ENCODE measurements at regions not wholly inside any gene's neighbourhood (a gene's known extent, or its start where the extent isn't known, plus 50 kb on each side); places are given as distances from the start of the nearest gene placed in this dataset.

DNA sequence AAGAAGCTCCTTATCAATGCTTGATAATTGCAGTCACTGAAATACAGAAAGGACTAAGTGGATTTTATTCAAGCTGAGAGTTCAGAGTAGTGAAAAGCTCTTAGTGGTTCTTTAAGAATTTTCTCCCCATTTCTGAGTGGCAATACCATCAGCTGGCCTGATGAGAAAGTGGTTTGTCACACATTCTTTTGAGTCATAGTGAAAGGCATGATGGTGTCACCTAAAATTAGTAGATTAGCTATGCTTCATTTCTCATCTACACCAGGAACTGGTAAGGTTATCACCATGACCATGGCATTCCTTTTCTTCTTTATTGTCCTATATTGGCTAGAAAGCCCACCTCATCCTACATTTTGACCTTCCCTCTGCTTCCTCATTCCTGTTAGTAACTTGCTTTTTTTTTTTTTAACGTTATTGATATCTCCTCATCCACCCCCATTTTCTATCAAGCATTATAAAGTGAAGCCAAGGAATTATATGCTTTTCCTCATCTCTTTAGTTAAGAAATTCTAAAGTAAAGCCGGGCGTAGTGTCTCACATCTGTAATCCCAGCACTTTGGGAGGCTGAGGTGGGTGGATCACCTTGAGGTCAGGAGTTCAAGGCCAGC is 67.4 kb upstream of the LOC128125822 start:
- Histone ChIP-seq H3K4me2 (no peak overlapping the region), H4K20me1 (ENCODE audit: insufficient read depth, poor library complexity, severe bottlenecking) (no peaks in the 10 kb centered on the region), H3K79me2 (no peaks in the 10 kb centered on the region), H2AFZ (no peak overlapping the region), H3K36me3 (replicated peaks; ENCODE audit: insufficient read depth, low read depth) (no peaks in the 10 kb centered on the region), H3K27ac (no peak overlapping the region), H3K9me3 (ENCODE audit: low read depth) (no peaks in the 10 kb centered on the region), H3K9me2 (replicated peaks; ENCODE audit: insufficient read depth) (no peaks in the 10 kb centered on the region), H3K4me1 (ENCODE audit: insufficient read depth) (peaks cover 7% of the 10 kb centered on the region), H3K27me3 (no peaks in the 10 kb centered on the region), H3K4me3 (no peak overlapping the region)
- no peak for DNase-seq (ENCODE audit: low spot score)
- TF ChIP-seq EZH2phosphoT487 (IDR thresholded peaks at IDR 0.05; ENCODE audit: low read depth, severe bottlenecking, unreplicated experiment) = no peak
- TF ChIP-seq EZH2 (IDR thresholded peaks at IDR 0.05; ENCODE audit: borderline replicate concordance) = no peak
- TF ChIP-seq, protein P1, sequence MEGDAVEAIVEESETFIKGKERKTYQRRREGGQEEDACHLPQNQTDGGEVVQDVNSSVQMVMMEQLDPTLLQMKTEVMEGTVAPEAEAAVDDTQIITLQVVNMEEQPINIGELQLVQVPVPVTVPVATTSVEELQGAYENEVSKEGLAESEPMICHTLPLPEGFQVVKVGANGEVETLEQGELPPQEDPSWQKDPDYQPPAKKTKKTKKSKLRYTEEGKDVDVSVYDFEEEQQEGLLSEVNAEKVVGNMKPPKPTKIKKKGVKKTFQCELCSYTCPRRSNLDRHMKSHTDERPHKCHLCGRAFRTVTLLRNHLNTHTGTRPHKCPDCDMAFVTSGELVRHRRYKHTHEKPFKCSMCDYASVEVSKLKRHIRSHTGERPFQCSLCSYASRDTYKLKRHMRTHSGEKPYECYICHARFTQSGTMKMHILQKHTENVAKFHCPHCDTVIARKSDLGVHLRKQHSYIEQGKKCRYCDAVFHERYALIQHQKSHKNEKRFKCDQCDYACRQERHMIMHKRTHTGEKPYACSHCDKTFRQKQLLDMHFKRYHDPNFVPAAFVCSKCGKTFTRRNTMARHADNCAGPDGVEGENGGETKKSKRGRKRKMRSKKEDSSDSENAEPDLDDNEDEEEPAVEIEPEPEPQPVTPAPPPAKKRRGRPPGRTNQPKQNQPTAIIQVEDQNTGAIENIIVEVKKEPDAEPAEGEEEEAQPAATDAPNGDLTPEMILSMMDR (IDR thresholded peaks at IDR 0.05; ENCODE audit: poor library complexity) = no peak
- WGBS (ENCODE audit: low lambda C conversion rate, missing lambda C conversion rate) = 90% methylated on average over 3 of the region's 3 CpGs

DNA sequence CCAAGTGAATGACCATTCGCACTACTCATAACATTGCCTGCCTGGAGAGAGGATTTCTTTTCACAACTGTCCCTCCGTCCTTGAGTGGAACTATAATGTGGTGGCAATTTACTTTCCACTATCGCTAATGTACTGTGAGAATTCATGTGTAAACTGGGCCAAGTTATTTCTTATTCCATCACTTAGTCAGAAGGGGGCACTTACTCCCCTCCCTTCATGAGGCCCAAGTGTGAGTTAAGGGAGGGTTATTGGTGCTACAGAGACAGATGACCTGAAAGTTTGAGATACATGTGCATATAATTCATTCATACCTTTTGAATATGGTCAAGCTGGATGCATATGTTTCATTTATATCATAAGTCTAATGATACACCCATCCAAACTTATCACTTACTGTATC is 65.2 kb upstream of the LOC128125822 start:
- 89% methylated on average over 3 of the region's 3 CpGs for WGBS (ENCODE audit: low lambda C conversion rate, missing lambda C conversion rate)
- no peaks in the 10 kb centered on the region for H3K9me3 ChIP-seq (ENCODE audit: low read depth)
- TF ChIP-seq EZH2phosphoT487 (IDR thresholded peaks at IDR 0.05; ENCODE audit: low read depth, severe bottlenecking, unreplicated experiment) (no peak), EZH2 (IDR thresholded peaks at IDR 0.05; ENCODE audit: borderline replicate concordance) (no peak)
- TF ChIP-seq, protein P1 (IDR thresholded peaks at IDR 0.05; ENCODE audit: poor library complexity) = no peak
- H3K4me1 ChIP-seq (ENCODE audit: insufficient read depth) = peaks cover 7% of the 10 kb centered on the region
- H3K9me2 ChIP-seq (replicated peaks; ENCODE audit: insufficient read depth) = no peaks in the 10 kb centered on the region
- H3K27me3 ChIP-seq = no peaks in the 10 kb centered on the region
- H3K27ac ChIP-seq = no peak overlapping the region
- no peaks in the 10 kb centered on the region for H4K20me1 ChIP-seq (ENCODE audit: insufficient read depth, poor library complexity, severe bottlenecking)
- no peaks in the 10 kb centered on the region for H3K79me2 ChIP-seq
- H3K4me3 ChIP-seq = no peak overlapping the region
- no peak overlapping the region for H2AFZ ChIP-seq
- no peak for DNase-seq (ENCODE audit: low spot score)
- H3K36me3 ChIP-seq (replicated peaks; ENCODE audit: insufficient read depth, low read depth) = no peaks in the 10 kb centered on the region
- no peak overlapping the region for H3K4me2 ChIP-seq

GRCh38 chr6:63509652-63510352 is 62.5 kb upstream of the LOC128125822 start:
- peak; percentile 81 for DNase-seq (ENCODE audit: low spot score)
- no peaks in the 10 kb centered on the region for H3K9me2 ChIP-seq (replicated peaks; ENCODE audit: insufficient read depth)
- H3K4me2 ChIP-seq = peak overlapping the region; percentile 46
- H3K36me3 ChIP-seq (replicated peaks; ENCODE audit: insufficient read depth, low read depth) = no peaks in the 10 kb centered on the region
- no peak overlapping the region for H2AFZ ChIP-seq
- TF ChIP-seq EZH2phosphoT487 (IDR thresholded peaks at IDR 0.05; ENCODE audit: low read depth, severe bottlenecking, unreplicated experiment) (no peak), EZH2 (IDR thresholded peaks at IDR 0.05; ENCODE audit: borderline replicate concordance) (no peak)
- TF ChIP-seq, protein P1 (IDR thresholded peaks at IDR 0.05; ENCODE audit: poor library complexity) = no peak
- H4K20me1 ChIP-seq (ENCODE audit: insufficient read depth, poor library complexity, severe bottlenecking) = no peaks in the 10 kb centered on the region
- H3K27ac ChIP-seq = peak overlapping the region; percentile 84
- H3K4me3 ChIP-seq = no peak overlapping the region
- no peaks in the 10 kb centered on the region for H3K9me3 ChIP-seq (ENCODE audit: low read depth)
- H3K27me3 ChIP-seq = no peaks in the 10 kb centered on the region
- H3K4me1 ChIP-seq (ENCODE audit: insufficient read depth) = peaks cover 11% of the 10 kb centered on the region
- 60% methylated on average over 7 of the region's 7 CpGs for WGBS (ENCODE audit: low lambda C conversion rate, missing lambda C conversion rate)
- no peaks in the 10 kb centered on the region for H3K79me2 ChIP-seq

All from hepatocyte (in vitro differentiated cells).